NCI-H2196 (cell line): ENCODE measurements at regions not wholly inside any gene's neighbourhood (a gene's known extent, or its start where the extent isn't known, plus 50 kb on each side); places are given as distances from the start of the nearest gene placed in this dataset.

Experiments
- DNase-seq: peaks from one replicate; lab custom pipeline; 2025; ENCODE audit not compliant: unreplicated experiment; lab: John Stamatoyannopoulos, UW

DNA sequence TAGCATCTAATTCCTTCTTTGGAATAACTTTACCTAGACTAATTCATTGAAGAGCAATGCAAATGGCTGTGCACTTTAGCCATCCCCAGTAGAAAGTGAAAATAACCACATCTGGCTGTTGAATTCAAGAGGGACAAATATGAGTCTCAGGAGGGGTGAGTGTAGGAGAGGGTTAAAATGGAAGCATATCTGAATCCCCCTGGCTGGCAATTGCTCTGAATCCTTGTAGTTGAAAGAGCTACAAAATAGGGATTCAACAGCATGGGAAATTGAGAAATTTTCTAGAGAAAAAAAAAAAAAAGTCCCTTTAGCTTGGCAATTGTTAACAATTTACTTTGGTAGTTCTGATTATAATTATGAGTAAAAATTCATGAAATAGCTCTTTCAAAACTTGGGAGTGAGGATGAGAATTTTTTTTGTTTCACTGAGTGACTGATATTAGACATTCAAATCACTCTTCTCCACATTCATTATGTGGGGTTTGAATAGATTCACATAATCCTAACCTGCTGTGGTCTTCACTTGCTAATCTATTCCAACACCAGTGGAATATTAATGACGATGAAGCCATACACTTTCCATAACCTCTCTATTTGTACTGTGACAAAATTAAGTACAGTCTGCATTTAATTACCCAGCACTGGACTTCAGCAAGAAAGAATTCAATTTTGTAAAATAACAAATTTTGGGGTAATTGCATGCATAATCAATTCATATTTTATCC, 569.0 kb upstream of the MCTP2 start:
- DNase-seq, result no peak

DNA sequence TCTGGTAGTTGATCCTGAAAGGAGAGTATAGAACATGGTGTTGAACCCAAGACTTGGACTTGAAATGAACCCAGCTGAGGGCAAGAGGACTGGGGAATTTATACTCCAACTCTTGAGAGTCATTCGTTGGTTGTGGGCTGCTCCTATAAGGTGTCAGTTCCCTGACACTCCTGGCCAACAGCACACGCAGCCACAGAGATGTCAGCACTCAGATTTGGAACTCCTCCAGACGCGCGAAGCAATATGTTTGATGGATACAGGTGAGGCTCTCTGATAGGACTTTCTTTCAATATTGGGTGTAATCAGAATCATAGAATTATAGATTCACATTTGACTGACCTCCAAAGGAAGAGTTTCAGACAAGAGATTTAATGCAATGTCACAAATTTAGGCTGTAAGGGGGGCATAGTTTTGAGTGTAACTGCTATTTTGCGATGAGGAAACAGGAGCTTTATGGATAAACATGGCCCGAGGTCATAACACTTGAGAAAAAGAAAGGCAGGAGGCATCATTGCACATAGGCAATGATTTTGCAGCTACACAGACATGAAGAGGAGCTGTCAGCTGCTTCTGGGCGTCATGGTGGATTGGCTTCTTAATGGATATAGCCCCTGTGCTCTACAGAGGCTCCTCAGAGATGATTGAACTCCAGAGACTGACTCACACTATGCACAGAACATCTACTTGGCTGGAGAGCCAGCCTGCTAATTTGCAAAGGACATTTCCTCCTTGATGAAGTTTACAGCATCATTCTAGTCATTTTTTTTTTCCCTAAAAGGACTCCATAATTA, 569.2 kb upstream of the RGMA start:
- no peak for DNase-seq

DNA sequence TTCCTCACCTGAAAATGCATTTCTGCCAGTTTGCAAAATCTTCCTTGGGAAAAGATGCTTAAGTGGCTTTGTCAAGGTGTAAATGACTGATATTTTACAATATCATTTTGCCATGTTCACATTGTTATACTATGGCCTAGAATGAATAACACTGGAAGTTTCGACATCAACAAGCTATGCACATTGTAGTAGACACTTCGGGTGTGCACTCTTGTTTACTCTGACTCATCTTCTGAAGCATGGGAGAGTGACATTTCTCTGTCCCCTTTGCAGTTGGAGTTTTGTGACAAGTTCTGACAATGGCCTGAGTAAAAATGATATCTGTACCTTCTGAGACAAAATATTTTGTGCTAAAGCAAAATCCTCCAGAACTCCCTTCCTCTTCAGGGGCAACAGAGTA, 567.0 kb upstream of the RGMA start:
- DNase-seq, result no peak

DNA sequence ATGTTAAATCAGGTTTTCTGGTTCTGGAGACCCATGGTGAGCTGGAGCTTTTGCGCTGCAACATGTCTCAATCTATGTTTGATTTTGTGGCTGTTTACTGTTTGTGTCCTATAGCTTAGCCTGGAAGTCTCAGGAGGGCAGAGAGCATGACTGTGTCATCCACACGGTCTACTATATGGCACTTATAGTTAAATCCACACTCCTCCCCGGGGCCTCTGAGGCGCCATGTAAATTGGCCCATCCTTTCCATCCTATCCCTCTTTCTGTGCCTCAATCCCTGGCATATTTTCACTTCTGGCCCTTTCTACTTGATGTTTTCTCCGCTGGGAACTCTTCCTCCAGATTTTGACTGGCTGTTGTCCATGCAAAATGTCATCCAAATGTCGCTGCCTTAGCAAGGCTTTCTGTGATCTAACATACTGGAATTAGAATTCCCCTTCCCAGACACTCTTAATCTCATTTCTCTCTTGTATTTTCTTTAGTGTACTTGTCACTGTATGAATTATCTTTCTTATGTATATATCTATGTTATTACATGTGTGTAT, 560.8 kb upstream of the RGMA start:
- no peak for DNase-seq

DNA sequence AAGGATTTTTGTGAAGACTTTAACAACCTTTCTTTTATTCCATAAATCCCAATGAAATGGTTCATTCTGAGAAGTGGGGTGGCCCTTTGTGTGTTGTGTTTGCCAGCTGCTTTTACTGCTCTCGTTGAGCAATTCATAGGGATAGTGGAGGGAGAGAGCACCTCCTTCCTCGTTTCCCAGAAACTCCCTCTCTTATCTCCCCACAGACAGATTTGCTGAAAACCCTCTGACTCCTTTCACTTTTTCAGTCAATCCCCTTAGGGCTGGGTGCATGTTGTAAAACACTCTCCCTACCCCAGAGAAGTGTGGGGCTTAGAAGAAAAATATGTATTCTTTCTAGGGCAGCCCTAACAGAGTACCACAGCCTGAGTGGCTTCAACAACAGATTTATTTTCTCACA, 557.2 kb upstream of the RGMA start:
- DNase-seq, result no peak

DNA sequence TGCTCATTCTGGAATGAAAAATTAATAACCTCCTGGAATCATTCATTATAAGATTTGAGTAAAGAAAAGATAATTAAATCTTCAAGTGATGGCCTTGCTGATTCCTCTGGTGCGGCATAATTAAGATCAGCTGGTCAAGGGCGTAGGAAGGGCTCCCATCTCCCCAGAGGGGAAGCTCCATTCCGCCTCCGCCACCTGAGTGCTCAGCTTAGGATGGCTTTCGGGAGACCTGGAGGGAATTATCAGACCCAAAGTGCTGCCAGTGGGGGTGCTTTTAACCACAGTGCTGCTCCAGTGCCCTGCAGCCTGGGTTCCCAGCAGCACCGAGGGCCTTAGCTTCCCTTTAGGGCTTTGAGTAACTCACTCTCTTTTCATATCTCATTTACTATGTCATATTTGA, 556.6 kb upstream of the RGMA start:
- no peak for DNase-seq

DNA sequence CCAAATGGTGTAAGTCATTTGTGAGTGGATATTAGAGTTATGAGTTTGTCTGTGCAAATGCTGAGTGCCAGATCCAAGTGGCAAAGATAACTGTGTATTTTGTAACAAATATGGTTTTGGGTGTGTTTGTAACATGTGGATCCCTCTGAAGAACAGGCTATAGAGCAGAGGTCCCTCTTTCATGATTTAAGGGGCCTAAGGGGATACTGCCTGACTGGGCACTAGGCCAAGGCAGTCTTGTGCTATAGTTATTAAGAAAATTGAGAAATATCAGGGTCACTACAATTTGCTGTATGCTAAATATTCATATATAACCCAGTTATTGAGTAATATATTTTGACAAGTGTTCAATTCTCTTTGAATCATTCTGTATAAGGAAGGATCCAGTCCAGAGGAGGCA, 555.6 kb upstream of the RGMA start:
- DNase-seq, result no peak

DNA sequence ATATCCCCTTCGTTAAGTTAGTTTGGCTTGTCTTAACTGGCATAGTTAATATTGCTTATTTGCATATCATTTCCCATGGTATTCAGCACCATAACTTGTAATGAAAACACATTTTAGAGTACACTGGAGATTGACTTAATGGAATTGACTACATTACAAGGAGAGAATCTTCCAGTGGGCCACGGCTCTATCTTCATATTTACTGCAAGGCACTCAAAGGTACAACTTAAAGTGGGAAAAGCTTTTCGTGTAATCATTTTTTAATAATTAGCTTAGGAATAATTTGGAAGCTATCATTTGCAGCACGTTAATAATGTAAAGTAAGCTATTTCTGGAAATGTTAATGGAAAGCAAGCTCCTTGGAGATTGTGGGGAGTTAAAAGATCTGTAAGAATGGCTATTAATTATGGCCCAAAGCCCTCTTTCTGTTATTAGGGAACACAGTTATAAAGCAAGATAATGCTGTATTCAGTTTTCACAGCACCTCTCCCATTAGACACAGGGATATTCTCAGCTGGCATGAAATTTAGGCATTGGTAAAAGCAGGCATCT, 551.5 kb upstream of the RGMA start:
- no peak for DNase-seq

DNA sequence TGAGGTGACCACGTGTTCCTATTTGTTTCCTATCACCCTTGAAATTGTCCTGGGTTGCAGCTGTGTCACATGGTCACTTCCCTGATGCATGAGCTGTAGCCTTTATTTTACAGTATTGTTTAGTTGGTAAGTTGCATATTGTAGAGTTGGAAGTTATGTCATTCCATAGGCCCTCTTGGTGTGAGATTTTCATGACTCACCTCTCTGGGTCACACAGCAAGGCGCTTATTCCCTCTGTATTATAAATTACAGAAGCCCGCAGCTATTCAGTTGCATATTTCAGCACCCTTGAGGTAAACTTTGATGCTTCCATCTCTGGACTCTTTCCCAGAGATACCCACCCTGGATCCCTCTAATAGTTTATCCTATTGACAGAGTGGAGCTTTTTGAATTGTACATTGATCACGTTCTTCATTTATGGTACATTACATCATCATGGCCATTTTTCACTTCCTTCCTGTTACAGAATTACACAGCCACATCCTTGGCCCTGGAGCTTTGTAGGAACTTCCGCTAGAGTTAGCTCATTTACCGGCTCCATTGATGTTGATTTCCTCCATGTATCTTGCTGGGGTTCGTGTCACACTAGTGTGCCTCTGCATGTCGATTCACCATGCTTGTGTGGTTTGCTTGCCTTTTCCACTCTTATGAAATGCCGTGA, 543.1 kb upstream of the RGMA start:
- DNase-seq, result no peak

DNA sequence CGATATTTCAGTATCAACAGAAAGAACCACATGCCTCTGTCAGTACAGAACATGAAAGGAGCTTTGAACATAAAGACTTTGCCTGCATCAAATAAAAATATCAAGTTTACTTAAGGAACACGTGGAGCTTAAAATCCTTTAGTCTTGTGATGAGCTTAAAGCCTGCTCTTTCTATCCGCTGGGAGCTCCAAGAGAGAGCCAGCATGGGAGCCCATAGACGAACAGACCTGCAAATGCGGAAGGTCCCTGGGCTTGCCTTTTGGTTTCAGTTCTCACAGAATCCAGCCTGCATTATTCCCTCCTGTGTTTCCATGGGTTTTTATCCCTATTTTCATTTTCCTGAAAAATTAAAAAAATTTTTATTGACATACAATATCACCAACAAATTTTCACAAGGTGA, 530.6 kb upstream of the RGMA start:
- no peak for DNase-seq

DNA sequence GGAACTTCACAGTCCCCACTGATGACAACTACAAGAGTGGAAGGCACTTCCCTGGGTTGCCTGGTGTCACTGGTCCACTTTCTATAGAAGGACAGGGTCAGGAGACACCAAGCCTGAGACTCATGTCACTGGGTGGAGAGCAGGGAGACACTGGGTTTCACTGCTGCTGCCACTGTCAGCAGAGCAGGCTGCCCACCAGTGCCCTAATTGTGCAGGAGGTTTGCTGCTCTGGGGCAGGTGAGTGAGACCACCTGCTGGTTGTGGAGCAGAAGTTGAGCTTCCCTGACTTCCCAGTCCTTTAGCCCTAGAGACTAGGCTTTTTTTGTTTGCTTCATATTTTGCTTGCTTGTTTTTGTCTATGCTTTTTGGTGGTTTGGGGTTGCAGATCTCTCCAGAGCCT, 528.4 kb upstream of the RGMA start:
- no peak for DNase-seq

DNA sequence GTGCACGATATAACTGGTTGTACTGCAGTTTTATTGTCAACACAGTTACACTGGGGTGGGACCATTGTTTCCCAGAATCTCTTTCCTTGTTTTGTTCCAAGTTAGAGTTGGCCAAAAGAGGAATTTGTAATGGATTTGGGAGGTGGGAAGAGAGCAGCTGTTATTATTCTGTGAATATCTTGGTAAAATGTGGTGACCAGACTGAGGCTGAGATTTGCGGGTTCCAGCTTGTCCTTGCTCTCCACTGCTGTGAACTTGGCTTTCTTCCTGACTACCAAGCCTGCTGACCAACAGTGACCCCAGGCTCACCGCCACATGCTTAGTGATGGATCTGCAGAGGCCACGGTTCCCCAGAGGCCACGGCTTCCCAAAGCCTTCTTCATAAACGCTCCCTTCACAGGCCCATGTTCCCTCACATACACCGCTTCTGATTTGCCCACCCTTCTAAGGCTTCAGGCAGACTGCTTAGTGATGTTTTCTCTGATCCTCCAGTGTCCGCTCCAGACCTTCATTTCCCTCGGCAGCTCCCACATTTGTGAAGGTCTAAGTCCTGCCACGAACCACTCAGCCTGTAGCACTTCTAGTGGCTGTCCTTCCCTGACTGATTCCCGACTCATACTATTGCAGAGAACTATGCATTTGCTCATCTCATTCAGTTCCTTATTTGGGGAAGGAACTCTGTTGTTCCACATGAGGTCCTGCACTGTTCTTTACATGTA, 525.5 kb upstream of the RGMA start:
- no peak for DNase-seq

DNA sequence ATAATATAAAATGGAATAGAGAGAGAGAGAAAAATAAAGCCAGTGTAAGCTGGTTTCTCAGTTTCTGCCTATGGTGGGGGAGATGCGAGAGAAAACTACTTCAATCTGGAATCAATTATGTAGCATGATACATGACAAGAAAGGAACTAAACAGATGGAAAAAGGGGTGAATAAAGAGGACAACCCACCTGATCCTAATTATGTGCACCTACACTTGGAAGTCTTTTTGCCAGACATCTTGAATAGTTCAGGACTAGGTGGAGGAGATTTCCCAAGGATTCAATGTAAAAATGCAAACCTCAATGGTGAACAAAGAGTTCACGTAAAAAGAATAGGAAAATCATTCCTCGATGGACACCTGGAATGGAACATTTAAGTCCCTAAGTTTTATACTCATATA, 524.4 kb upstream of the RGMA start:
- no peak for DNase-seq

DNA sequence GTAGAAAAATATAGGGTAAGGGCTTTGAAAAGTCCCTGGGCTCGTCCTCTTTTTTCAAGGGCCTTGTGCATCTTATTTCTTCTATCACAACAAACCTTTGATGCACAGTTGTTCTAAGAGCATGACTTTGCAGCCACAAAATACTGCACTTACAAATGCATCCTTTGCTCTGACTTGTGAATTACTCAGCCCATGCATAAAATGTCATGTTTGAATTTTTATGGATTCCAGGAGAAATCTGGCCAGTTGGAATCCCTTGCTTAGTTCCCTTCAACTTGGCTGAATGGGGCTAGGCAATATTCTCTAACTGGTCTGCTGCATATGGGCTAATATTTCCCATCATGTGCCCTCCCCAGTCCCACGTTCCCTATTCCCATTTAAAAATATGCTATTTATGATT, 523.9 kb upstream of the RGMA start:
- DNase-seq, result no peak

DNA sequence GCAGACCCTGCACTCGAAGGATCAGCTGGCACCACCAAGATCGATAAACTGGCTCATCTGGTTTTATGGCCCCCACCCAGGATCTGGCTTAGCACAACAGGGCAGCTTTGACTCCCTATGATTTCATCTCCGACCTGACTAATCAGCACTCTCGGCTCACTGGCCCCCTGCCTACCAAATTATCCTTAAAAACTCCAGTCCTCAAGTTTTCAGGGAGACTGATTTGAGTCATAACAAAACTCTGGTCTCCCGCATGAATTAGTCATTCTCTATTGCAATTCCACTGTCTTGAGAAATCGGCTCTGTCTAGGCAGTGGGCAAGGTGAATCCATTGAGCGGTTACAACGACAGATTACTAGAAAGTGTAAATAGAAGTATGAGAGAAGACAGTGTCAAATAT, 521.9 kb upstream of the RGMA start:
- no peak for DNase-seq

DNA sequence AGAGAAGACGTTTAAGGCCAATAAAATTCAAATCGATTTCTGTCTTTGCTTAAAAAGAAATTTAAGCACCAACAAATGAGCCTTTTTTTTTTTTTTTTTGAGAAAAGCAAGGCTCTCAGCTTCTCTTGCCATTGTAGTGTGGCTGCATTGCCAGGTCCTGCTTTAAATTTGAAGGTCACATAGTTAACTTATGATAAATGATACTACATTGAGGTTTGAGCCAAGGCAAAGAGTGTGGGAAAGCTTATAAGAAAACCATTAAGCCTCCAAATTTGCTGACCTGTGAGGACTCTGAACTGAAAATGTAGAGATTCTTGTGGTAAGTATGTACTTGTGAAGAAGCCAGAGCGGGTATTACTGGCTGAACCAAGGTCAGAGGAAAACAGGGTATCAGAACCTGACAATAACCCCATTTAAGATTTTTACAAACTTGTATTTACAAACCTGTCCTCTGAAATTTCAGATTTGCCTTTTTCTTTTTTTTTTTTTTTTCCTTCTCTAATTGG, 519.7 kb upstream of the RGMA start:
- DNase-seq, result no peak

DNA sequence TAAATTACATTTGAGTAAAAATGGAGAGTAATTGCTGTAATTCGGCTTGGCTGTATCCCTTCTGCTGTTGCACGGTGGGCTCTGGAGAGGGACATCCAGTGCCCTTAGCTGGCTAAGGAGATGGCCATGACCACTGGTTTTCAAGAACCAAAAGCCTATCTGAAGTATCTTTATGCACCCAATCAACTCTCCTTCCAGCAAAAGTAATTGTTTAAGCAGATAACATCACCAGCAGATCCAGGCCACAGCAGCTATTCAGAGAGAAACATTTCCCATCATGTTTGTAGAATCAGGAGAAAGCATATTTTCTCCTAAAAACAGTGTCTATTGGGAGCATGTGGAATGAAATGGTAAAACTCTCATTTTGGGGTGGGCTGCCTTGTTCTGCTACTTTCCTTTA, 514.5 kb upstream of the RGMA start:
- no peak for DNase-seq

DNA sequence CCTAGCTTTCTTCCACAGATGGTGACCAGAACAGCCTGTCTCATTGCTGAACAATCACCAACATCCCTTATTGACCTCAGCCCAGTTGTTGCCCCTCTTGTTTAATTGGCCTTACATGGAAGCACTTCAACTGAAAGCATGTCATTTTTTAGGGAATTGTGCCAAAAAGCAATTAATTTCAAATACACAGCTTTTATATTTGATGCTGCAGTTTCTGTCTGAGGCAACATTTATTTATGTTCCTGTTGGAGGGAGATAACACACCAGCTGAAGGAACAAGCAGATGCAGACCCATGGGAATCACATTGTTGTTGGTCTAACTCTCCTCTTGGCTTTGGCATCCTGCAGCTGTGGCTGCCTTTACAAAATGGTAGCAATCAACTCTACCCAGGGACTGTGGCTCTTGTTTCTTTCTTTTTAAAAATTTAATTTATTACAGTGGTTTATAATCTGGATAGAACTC, 498.1 kb upstream of the RGMA start:
- DNase-seq, result no peak

DNA sequence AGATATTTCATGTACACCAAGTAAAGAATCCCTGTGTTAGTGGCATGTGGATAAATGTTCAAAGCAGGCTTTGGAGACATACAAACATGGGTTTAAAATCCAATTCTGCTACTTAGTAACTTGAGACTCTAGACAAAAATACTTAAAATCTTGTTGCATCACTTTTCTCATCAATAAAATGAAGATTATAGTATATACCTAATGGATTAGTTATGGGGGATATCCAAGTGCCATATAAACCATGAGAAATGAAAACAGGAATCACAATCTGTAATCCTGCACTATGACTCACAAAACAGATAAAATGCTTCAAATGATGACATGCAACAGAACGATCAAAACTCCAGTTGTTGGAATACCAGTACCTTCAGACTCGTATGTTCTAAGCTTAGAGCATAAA, 496.0 kb upstream of the RGMA start:
- no peak for DNase-seq

DNA sequence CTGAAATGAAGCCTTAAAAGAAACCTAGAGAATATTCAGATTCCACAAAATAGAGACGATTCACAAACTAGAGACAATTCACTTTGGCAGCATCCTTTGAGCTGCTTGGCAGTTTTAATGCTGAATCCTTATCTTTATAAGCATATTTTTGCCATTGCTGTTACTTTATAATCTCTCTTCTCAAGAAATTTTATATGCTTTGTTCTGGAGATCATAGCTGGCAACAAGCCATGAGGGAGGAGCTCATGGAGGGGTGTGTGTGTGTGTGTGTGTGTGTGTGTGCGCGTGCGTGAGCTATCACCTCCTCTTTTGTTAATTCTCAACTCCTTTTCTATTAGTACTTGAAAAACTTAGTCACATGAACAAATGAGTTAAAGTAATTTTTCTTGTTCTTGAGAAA, 495.0 kb upstream of the RGMA start:
- no peak for DNase-seq

DNA sequence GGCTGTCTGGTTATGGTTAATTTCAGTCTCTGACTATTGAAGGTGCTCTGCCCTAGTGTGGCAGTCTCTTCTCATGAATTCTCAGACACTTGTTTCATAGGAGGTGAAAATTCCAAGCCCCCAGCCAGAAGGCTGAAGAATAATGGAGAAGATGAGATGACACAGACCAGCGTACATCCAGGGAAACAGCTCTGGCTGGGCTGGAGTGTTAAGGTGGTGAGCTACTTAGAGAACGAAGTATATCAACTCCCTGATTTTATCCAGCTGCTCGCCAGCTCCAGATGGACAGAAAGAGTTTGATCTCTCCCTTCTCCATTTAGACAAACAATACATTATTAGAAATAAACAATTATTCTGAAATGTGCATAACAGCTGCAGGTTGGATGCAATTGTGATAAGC, 494.5 kb upstream of the RGMA start:
- no peak for DNase-seq
